ENCODE measurements at regions not wholly inside any gene's neighbourhood (a gene's known extent, or its start where the extent isn't known, plus 50 kb on each side); places are given as distances from the start of the nearest gene placed in this dataset.

GRCh38 chr19:31513841-31514240 lies 164.6 kb upstream of the TSHZ3 start:
- no peak for DNase-seq (ENCODE audit: low read depth)
- TF ChIP-seq, protein P1, sequence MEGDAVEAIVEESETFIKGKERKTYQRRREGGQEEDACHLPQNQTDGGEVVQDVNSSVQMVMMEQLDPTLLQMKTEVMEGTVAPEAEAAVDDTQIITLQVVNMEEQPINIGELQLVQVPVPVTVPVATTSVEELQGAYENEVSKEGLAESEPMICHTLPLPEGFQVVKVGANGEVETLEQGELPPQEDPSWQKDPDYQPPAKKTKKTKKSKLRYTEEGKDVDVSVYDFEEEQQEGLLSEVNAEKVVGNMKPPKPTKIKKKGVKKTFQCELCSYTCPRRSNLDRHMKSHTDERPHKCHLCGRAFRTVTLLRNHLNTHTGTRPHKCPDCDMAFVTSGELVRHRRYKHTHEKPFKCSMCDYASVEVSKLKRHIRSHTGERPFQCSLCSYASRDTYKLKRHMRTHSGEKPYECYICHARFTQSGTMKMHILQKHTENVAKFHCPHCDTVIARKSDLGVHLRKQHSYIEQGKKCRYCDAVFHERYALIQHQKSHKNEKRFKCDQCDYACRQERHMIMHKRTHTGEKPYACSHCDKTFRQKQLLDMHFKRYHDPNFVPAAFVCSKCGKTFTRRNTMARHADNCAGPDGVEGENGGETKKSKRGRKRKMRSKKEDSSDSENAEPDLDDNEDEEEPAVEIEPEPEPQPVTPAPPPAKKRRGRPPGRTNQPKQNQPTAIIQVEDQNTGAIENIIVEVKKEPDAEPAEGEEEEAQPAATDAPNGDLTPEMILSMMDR (IDR thresholded peaks at IDR 0.05; ENCODE audit: insufficient read depth, low read length): no peak
- H3K4me3 ChIP-seq (ENCODE audit: low read depth, low read length): no peak overlapping the region

DNA sequence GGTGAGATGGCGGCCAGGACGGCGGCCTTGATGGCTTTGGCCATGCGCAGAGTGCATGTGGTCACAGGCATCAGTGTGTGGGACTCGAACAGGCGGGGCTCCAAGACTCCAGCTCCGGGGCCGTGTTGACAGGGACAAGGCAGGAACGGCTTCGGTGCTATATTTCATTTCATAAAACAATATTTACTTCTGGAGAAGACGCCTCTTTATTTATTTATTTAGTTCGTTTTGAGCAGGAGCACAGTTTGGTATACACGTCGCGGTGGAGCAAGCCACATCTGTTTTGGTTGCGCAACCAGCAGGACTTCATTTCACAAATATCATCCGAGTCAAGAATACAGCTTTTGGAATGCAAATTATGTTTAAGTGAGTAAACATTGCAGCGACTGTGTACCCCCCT lies 166.7 kb upstream of the TSHZ3 start:
- no peak overlapping the region for H3K4me3 ChIP-seq (ENCODE audit: low read depth, low read length)
- no peak for DNase-seq (ENCODE audit: low read depth)
- TF ChIP-seq, protein P1 (IDR thresholded peaks at IDR 0.05; ENCODE audit: insufficient read depth, low read length): no peak

DNA sequence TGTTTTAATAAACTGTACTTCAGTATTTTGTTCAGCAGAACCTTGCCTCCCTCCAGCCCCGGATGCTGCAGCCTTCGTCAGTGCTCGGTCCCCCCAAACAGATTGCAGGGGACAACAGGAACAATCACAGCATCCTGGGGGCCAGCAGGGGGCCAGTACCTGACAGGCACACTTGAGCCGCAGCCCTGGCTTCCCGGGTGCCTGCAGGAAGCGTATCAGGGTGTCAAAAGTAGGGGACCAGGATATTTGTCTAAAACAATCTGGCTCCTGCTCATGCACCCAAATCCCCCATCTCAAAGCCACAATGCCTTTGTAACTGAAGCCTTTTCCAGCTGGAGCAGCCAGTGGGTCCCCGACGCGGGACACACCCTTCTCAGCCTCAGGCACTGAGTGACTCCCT lies 167.5 kb upstream of the TSHZ3 start:
- no peak overlapping the region for H3K4me3 ChIP-seq (ENCODE audit: low read depth, low read length)
- TF ChIP-seq, protein P1 (IDR thresholded peaks at IDR 0.05; ENCODE audit: insufficient read depth, low read length): no peak
- DNase-seq (ENCODE audit: low read depth): no peak

DNA sequence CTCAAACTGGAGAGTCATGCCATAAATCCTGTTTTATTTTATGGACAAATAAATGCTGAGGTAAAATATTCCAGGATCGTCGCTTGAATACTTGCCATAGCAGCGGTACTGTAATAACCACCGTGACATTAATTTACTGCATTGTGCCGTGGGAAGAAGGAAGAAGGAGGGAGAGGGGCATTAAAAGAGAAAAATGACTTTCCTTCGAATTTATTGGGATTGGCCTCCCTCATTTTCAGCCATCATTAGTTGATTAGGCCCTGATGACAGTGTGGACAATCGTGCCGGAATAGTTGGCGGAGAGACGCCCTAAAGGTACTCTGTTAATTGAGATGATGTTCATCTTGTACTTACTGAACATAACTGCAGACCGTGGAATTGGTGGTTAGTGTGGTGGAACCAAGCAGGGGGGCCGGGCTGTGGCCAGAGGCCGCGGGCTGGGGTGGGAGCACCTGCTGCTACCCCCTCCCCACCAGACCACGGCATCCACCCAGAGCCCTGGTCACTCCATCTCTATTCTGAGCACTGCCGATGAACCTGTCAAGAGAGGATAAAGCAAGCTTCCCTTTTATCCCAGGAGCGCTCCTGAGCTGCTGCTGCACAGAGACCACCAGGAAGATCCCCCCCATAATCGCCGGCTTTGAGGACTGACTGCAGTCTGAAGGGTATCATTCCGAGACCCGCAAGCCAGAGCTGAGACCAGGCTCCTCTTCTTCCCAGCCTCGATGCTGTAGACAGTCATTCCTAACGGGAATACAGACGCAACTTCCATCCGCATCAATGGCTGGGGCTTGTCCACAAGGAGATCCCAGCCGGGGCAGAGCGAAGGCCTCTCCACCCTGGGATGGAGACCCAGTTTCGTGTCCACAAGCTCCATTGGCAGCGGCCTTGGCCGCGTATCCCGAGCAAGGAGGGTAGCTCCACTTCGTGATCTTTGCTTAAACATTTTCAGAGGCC lies 168.3 kb upstream of the TSHZ3 start:
- no peak overlapping the region for H3K4me3 ChIP-seq (ENCODE audit: low read depth, low read length)
- TF ChIP-seq, protein P1 (IDR thresholded peaks at IDR 0.05; ENCODE audit: insufficient read depth, low read length): no peak
- DNase-seq (ENCODE audit: low read depth): no peak

GRCh38 chr19:31518216-31519020 lies 169.2 kb upstream of the TSHZ3 start:
- H3K4me3 ChIP-seq (ENCODE audit: low read depth, low read length): no peak overlapping the region
- TF ChIP-seq, protein P1 (IDR thresholded peaks at IDR 0.05; ENCODE audit: insufficient read depth, low read length): no peak
- DNase-seq (ENCODE audit: low read depth): no peak

DNA sequence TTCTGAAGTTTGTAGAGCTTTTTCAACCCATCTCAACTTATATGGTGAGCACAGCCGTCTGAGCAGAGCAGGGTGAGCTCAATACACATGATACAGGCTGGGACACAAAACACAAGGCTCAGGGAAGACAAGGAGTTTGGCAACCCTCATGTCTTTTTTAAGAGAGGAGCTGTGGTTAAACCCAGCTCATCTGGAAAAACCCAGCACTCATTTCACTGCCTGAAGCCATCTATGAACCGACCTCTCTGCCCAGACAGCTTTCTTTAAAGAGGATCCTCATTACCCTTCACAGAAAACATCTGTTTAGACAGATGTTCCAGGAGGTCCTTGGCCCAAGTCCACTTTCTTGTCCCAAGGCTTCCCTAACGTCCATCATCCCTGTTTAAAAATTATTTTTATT lies 170.0 kb upstream of the TSHZ3 start:
- no peak for DNase-seq (ENCODE audit: low read depth)
- TF ChIP-seq, protein P1 (IDR thresholded peaks at IDR 0.05; ENCODE audit: insufficient read depth, low read length): no peak

More for the DNA sequence above, 170.0 kb upstream of the TSHZ3 start:
- no peak overlapping the region for H3K4me3 ChIP-seq (ENCODE audit: low read depth, low read length)
